ENCODE measurements at regions not wholly inside any gene's neighbourhood (a gene's known extent, or its start where the extent isn't known, plus 50 kb on each side); places are given as distances from the start of the nearest gene placed in this dataset.

DNA sequence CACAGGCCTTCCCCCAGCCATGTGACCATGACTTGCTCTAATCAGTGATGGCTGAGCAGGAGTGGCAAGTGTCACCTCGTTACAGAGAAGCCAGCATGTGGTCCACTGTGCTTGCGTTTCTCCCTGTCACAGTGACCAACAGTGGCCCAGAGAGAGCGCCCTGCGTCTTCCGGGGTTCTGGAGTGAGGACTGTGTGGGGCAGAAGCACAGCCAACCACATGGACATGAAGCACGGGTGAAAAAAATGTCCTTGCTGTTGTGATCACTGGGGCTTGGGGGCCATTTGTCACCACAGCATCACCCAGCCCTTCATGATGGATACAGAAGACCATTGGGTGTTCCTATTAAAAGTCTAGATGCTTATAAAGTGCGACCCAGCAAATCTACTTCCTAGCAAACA lies 174.6 kb upstream of the C14orf180 start:
- H3K27me3 ChIP-seq (ENCODE audit: insufficient read depth, low read length) = no peaks in the 10 kb centered on the region

More for the DNA sequence above, 174.6 kb upstream of the C14orf180 start:
- Histone ChIP-seq H3K27ac (ENCODE audit: low read depth, low read length) (no peak overlapping the region), H3K79me2 (ENCODE audit: insufficient read depth, low read length) (no peaks in the 10 kb centered on the region), H3K4me2 (ENCODE audit: low read length) (no peak overlapping the region), H3K36me3 (ENCODE audit: control insufficient read depth in 1 of 2, insufficient read depth in 2 of 2, low read length in 2 of 2) (no peaks in the 10 kb centered on the region), H3K9me3 (ENCODE audit: control insufficient read depth in 1 of 2, insufficient read depth in 1 of 2, low read depth in 1 of 2, low read length in 2 of 2) (peaks cover 7 to 8% of the 10 kb centered on the region in 2 experiments; a peak in 1 of 4 replicates), H3K4me1 (ENCODE audit: control insufficient read depth in 1 of 2, insufficient read depth in 2 of 2, low read length in 2 of 2) (no peaks in the 10 kb centered on the region), H3K9ac (ENCODE audit: low read length) (no peak overlapping the region), H3K4me3 (replicated peaks in 1 of 2; ENCODE audit: low read depth in 1 of 2, low read length in 2 of 2) (no peak overlapping the region), H2AFZ (ENCODE audit: low read depth, low read length, poor library complexity, severe bottlenecking) (no peak overlapping the region), H3K9me2 (ENCODE audit: insufficient read depth) (no peaks in the 10 kb centered on the region), H4K20me1 (ENCODE audit: insufficient read depth) (no peaks in the 10 kb centered on the region)
- DNase-seq (ENCODE audit: low read depth, low spot score) = no peak
- TF ChIP-seq SIN3A (IDR thresholded peaks at IDR 0.05; ENCODE audit: low read depth) (no peak), CEBPB (IDR thresholded peaks at IDR 0.05; ENCODE audit: low read depth) (no peak), ZBTB33 (IDR thresholded peaks at IDR 0.05; ENCODE audit: extremely low read depth, insufficient replicate concordance, low read length) (no peak), RAD21 (IDR thresholded peaks at IDR 0.05; ENCODE audit: low read depth) (no peak)
- TF ChIP-seq, protein P1, sequence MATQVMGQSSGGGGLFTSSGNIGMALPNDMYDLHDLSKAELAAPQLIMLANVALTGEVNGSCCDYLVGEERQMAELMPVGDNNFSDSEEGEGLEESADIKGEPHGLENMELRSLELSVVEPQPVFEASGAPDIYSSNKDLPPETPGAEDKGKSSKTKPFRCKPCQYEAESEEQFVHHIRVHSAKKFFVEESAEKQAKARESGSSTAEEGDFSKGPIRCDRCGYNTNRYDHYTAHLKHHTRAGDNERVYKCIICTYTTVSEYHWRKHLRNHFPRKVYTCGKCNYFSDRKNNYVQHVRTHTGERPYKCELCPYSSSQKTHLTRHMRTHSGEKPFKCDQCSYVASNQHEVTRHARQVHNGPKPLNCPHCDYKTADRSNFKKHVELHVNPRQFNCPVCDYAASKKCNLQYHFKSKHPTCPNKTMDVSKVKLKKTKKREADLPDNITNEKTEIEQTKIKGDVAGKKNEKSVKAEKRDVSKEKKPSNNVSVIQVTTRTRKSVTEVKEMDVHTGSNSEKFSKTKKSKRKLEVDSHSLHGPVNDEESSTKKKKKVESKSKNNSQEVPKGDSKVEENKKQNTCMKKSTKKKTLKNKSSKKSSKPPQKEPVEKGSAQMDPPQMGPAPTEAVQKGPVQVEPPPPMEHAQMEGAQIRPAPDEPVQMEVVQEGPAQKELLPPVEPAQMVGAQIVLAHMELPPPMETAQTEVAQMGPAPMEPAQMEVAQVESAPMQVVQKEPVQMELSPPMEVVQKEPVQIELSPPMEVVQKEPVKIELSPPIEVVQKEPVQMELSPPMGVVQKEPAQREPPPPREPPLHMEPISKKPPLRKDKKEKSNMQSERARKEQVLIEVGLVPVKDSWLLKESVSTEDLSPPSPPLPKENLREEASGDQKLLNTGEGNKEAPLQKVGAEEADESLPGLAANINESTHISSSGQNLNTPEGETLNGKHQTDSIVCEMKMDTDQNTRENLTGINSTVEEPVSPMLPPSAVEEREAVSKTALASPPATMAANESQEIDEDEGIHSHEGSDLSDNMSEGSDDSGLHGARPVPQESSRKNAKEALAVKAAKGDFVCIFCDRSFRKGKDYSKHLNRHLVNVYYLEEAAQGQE (IDR thresholded peaks at IDR 0.05; ENCODE audit: low read depth) = no peak
- no TSS peak for BruUV-seq (replicated peaks)
- ChIA-PET RAD21 (ENCODE audit: low non-redundant PET in 1 of 2, low total read pairs in 2 of 2, uncharacterized antibody in 2 of 2, unreplicated experiment in 2 of 2) (no interaction called here), POLR2A (no interaction called here), CTCF (no interaction called here)
- no peak for ATAC-seq
- intact Hi-C loops (cut with micrococcal nuclease) = no loop called here
